ENCODE measurements at regions not wholly inside any gene's neighbourhood (a gene's known extent, or its start where the extent isn't known, plus 50 kb on each side); places are given as distances from the start of the nearest gene placed in this dataset.

DNA sequence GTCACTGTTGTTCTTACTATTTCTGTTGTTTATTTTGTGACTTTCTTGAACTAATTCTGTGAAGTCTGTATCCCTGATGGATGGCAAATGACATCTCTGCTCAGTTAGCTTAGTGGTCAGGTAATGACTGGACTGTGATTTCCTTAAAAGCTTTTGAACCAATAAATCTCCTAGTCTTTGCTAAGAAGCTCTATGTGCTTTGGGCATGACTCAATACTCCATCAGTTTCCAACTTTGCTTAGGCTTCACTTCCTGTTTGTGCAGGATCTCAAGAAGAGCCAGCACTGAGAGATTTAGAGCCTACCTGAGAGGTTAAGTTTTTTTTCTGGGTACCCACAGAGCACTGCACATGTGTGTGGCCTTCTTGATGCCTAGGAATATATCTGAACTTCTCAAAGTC lies 329.7 kb upstream of the HTR2A start:
- TF ChIP-seq, protein P1, sequence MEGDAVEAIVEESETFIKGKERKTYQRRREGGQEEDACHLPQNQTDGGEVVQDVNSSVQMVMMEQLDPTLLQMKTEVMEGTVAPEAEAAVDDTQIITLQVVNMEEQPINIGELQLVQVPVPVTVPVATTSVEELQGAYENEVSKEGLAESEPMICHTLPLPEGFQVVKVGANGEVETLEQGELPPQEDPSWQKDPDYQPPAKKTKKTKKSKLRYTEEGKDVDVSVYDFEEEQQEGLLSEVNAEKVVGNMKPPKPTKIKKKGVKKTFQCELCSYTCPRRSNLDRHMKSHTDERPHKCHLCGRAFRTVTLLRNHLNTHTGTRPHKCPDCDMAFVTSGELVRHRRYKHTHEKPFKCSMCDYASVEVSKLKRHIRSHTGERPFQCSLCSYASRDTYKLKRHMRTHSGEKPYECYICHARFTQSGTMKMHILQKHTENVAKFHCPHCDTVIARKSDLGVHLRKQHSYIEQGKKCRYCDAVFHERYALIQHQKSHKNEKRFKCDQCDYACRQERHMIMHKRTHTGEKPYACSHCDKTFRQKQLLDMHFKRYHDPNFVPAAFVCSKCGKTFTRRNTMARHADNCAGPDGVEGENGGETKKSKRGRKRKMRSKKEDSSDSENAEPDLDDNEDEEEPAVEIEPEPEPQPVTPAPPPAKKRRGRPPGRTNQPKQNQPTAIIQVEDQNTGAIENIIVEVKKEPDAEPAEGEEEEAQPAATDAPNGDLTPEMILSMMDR (IDR thresholded peaks at IDR 0.05; ENCODE audit: poor library complexity), result no peak
- TF ChIP-seq EZH2 (IDR thresholded peaks at IDR 0.05; ENCODE audit: borderline replicate concordance) (no peak), EZH2phosphoT487 (IDR thresholded peaks at IDR 0.05; ENCODE audit: low read depth, severe bottlenecking, unreplicated experiment) (no peak)

All from hepatocyte (in vitro differentiated cells).